Vagina (tissue), 2 donors: ENCODE measurements at regions not wholly inside any gene's neighbourhood (a gene's known extent, or its start where the extent isn't known, plus 50 kb on each side); places are given as distances from the start of the nearest gene placed in this dataset.

Source experiments
- POLR2A ChIP-seq, 2 donors: fragments of 450-650 bp; IDR thresholded peaks; one replicate each; pipeline ENCODE4 v1.6.1; 2017; ENCODE audit warnings: antibody characterized with exemption in 2 of 2, mild to moderate bottlenecking in 2 of 2, moderate library complexity in 2 of 2
- POLR2AphosphoS5 ChIP-seq, 2 donors: sonication (generic); formaldehyde crosslinking; IDR thresholded peaks; one replicate each; pipeline ENCODE4 v1.9.0; 2017; ENCODE audit warnings: antibody characterized with exemption in 2 of 2, mild to moderate bottlenecking in 2 of 2, low read depth in 1 of 2; ENCODE audit not compliant: insufficient read depth in 1 of 2
- TF ChIP-seq, protein P1 (sequence below), 3 experiments: fragments of 450-650 bp in 2 of 3; fragments of 200-600 bp in 1 of 3; sonication (generic) in 1 of 3; IDR thresholded peaks; one replicate each; pipeline ENCODE4 v1.5.1; 2017 to 2019; ENCODE audit warnings: antibody characterized with exemption in 3 of 3, mild to moderate bottlenecking in 2 of 3, moderate library complexity in 2 of 3

DNA sequence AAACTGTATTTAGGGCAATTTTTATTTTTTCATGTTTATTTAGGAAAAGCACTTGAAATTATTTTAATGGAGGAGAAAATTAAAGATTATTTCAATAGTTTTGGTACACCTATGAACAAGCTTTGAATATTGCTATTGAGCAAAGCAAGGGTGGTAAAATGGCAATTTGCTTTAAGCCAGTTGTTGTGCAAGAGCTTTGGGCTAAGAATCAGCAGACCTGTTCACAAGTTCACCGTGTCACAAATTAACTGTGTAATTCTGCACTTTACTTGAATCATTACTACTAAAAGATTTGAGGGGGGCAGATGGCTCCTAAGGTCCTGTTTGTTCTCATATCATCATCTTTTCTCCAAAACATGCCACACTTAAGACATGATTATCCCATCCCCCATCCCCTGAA lies 238.9 kb upstream of the GBE1 start:
- TF ChIP-seq POLR2A (IDR thresholded peaks at IDR 0.05) (no peak), POLR2AphosphoS5 (IDR thresholded peaks at IDR 0.05; ENCODE audit: insufficient read depth in 1 of 2, low read depth in 1 of 2) (no peak)
- TF ChIP-seq, protein P1, sequence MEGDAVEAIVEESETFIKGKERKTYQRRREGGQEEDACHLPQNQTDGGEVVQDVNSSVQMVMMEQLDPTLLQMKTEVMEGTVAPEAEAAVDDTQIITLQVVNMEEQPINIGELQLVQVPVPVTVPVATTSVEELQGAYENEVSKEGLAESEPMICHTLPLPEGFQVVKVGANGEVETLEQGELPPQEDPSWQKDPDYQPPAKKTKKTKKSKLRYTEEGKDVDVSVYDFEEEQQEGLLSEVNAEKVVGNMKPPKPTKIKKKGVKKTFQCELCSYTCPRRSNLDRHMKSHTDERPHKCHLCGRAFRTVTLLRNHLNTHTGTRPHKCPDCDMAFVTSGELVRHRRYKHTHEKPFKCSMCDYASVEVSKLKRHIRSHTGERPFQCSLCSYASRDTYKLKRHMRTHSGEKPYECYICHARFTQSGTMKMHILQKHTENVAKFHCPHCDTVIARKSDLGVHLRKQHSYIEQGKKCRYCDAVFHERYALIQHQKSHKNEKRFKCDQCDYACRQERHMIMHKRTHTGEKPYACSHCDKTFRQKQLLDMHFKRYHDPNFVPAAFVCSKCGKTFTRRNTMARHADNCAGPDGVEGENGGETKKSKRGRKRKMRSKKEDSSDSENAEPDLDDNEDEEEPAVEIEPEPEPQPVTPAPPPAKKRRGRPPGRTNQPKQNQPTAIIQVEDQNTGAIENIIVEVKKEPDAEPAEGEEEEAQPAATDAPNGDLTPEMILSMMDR (IDR thresholded peaks at IDR 0.05), result no peak
